ENCODE measurements at regions not wholly inside any gene's neighbourhood (a gene's known extent, or its start where the extent isn't known, plus 50 kb on each side); places are given as distances from the start of the nearest gene placed in this dataset.

GRCh38 chr3:31079689-31080088 lies 185.2 kb upstream of the GADL1 start:
- TF ChIP-seq, protein P1, sequence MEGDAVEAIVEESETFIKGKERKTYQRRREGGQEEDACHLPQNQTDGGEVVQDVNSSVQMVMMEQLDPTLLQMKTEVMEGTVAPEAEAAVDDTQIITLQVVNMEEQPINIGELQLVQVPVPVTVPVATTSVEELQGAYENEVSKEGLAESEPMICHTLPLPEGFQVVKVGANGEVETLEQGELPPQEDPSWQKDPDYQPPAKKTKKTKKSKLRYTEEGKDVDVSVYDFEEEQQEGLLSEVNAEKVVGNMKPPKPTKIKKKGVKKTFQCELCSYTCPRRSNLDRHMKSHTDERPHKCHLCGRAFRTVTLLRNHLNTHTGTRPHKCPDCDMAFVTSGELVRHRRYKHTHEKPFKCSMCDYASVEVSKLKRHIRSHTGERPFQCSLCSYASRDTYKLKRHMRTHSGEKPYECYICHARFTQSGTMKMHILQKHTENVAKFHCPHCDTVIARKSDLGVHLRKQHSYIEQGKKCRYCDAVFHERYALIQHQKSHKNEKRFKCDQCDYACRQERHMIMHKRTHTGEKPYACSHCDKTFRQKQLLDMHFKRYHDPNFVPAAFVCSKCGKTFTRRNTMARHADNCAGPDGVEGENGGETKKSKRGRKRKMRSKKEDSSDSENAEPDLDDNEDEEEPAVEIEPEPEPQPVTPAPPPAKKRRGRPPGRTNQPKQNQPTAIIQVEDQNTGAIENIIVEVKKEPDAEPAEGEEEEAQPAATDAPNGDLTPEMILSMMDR (IDR thresholded peaks at IDR 0.05), result no peak
- no peak for TF ChIP-seq POLR2A (IDR thresholded peaks at IDR 0.05)
